Liver (tissue), 8 donors: ENCODE measurements at regions not wholly inside any gene's neighbourhood (a gene's known extent, or its start where the extent isn't known, plus 50 kb on each side); places are given as distances from the start of the nearest gene placed in this dataset.

Source experiments
- DNase-seq: peaks from one replicate; pipeline ENCODE4 v3.0.0-alpha.2; 2017; ENCODE audit warnings: low spot score
- H3K27ac ChIP-seq, 2 donors: one replicate each; pipeline ENCODE4 v1.7.0; 2013; ENCODE audit warnings: inconsistent platforms in 2 of 2, low read length in 2 of 2, control low read depth in 1 of 2, low read depth in 1 of 2, mild to moderate bottlenecking in 1 of 2
- H3K27me3 ChIP-seq, 4 donors: one replicate each; pipeline versions ENCODE4 v1.6.1 to v1.7.0; 2013; ENCODE audit warnings: low read length in 3 of 4, inconsistent platforms in 1 of 4, mild to moderate bottlenecking in 1 of 4, moderate library complexity in 1 of 4; ENCODE audit not compliant: control insufficient read depth in 4 of 4, insufficient read depth in 4 of 4
- H3K36me3 ChIP-seq, 4 donors: one replicate each; pipeline versions ENCODE4 v1.6.1 to v1.7.0; 2013; ENCODE audit warnings: low read length in 3 of 4, mild to moderate bottlenecking in 3 of 4, low read depth in 1 of 4, moderate library complexity in 1 of 4; ENCODE audit not compliant: control insufficient read depth in 4 of 4, insufficient read depth in 3 of 4
- H3K4me1 ChIP-seq, 4 donors: one replicate each; pipeline versions ENCODE4 v1.6.1 to v1.7.0; 2013; ENCODE audit warnings: low read length in 3 of 4, mild to moderate bottlenecking in 3 of 4, moderate library complexity in 1 of 4; ENCODE audit not compliant: control insufficient read depth in 4 of 4, insufficient read depth in 4 of 4
- H3K4me3 ChIP-seq, 3 donors: one replicate each; pipeline versions ENCODE4 v1.6.1 to v1.7.0; 2013; ENCODE audit warnings: low read length in 3 of 3, control low read depth in 1 of 3, low read depth in 1 of 3, mild to moderate bottlenecking in 1 of 3
- H3K9ac ChIP-seq, 2 donors: one replicate each; pipeline ENCODE4 v1.7.0; 2013; ENCODE audit warnings: low read length in 2 of 2, mild to moderate bottlenecking in 2 of 2, moderate library complexity in 2 of 2, control low read depth in 1 of 2, low read depth in 1 of 2
- H3K9me3 ChIP-seq, 4 donors: one replicate each; pipeline versions ENCODE4 v1.6.1 to v1.7.0; 2013; ENCODE audit warnings: low read length in 3 of 4; ENCODE audit not compliant: control insufficient read depth in 4 of 4
- FOXA2 ChIP-seq: IDR thresholded peaks from 2 replicates; pipeline ENCODE4 v1.6.1; 2016; ENCODE audit warnings: antibody characterized with exemption
- GABPA ChIP-seq, 2 donors: IDR thresholded peaks in 1 of 2; conservative IDR thresholded peaks in 1 of 2; 2 replicates each; pipeline ENCODE4 v1.6.1; 2016; ENCODE audit warnings: antibody characterized with exemption in 2 of 2, mild to moderate bottlenecking in 1 of 2, moderate library complexity in 1 of 2
- HNF4A ChIP-seq, 2 donors: conservative IDR thresholded peaks; 2 replicates each; pipeline ENCODE4 v1.6.1; 2016; ENCODE audit warnings: antibody characterized with exemption in 2 of 2, mild to moderate bottlenecking in 2 of 2
- HNF4G ChIP-seq: IDR thresholded peaks from 2 replicates; pipeline ENCODE4 v1.6.1; 2016; ENCODE audit warnings: antibody characterized with exemption
- JUND ChIP-seq, 2 donors: IDR thresholded peaks; 2 replicates each; pipeline ENCODE4 v1.6.1; 2016; ENCODE audit warnings: antibody characterized with exemption in 2 of 2
- NR2F2 ChIP-seq: IDR thresholded peaks from 2 replicates; pipeline ENCODE4 v1.6.1; 2016; ENCODE audit warnings: antibody characterized with exemption
- RAD21 ChIP-seq, 2 donors: IDR thresholded peaks; 2 replicates each; pipeline ENCODE4 v1.6.1; 2016; ENCODE audit warnings: antibody characterized with exemption in 2 of 2, mild to moderate bottlenecking in 2 of 2
- RXRA ChIP-seq, 2 donors: IDR thresholded peaks; 2 replicates each; pipeline ENCODE4 v1.6.1; 2017 to 2018; ENCODE audit warnings: antibody characterized with exemption in 2 of 2, mild to moderate bottlenecking in 1 of 2
- SP1 ChIP-seq: IDR thresholded peaks from 2 replicates; pipeline ENCODE4 v1.6.1; 2018; ENCODE audit warnings: antibody characterized with exemption, mild to moderate bottlenecking
- TAF1 ChIP-seq: conservative IDR thresholded peaks from 2 replicates; pipeline ENCODE4 v1.6.1; 2016; ENCODE audit warnings: antibody characterized with exemption, mild to moderate bottlenecking
- YY1 ChIP-seq: IDR thresholded peaks from 2 replicates; pipeline ENCODE4 v1.6.1; 2016; ENCODE audit warnings: antibody characterized with exemption, mild to moderate bottlenecking
- WGBS: extraction: QIAGEN DNeasy Blood & Tissue Kit; methylation state at CpG from one replicate; pipeline ENCODE4 v1.1.7; 2013; 5-methylcytosine and 5-hydroxymethylcytosine counted together
- TF ChIP-seq, protein P1 (sequence below): IDR thresholded peaks from 2 replicates; pipeline ENCODE4 v1.6.1; 2016; ENCODE audit warnings: antibody characterized with exemption
- TF ChIP-seq, protein P2 (sequence below): fragments of 150-350 bp; IDR thresholded peaks from 2 replicates; pipeline ENCODE4 v1.5.1; 2017; ENCODE audit warnings: improper control_type of control experiment, low read depth, low read length; ENCODE audit not compliant: missing input control
- TF ChIP-seq, protein P3 (sequence below): IDR thresholded peaks from 2 replicates; pipeline ENCODE4 v1.6.1; 2016; ENCODE audit warnings: antibody characterized with exemption, mild to moderate bottlenecking
- TF ChIP-seq, protein P4 (sequence below): IDR thresholded peaks from 2 replicates; pipeline ENCODE4 v1.6.1; 2016; ENCODE audit warnings: antibody characterized with exemption
- TF ChIP-seq, protein P5 (sequence below): IDR thresholded peaks from 2 replicates; pipeline ENCODE4 v1.6.1; 2016; ENCODE audit warnings: antibody characterized with exemption
- donor health status: healthy.
- donor health status: healthy.
- donor health status: healthy.
- donor health status: healthy.
- donor health status: healthy.

DNA sequence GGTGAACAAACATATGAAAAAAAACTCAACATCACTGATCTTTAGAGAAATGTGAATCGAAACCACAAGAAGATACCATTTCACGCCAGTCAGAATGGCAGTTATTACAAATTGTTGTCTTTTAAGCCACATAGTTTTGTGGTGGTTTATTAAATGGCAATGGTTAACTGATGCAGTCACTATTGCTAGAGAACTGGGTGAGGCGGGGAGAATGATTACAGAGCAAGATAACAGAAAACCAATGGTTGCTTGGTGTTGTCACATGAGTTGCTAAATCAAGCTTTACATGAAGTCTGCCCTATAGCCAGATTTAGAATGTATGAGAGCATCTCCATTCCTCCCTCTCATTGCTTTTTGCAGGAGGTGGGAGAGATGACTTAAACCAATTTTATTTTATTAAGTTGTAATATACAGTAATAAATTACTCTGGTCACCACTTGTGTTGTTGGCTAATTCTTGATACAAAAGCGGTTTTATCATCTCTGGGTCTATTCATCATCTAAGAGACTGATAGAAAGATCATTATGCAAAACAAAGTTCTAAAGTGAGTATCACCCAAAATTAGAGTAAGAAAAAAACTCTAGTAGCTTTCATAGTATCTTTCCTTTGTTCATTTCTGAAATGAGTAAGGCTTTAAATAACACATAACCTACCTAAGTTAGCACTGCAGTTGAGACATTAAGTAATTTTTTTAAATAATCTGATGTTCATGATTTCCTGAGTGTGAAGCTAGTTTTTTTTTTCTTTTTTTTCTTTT, 859.5 kb downstream of the STIM2 start:
- TF ChIP-seq, protein P1, sequence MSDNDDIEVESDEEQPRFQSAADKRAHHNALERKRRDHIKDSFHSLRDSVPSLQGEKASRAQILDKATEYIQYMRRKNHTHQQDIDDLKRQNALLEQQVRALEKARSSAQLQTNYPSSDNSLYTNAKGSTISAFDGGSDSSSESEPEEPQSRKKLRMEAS: no peak
- TF ChIP-seq NR2F2 (no peak), SP1 (no peak), FOXA2 (no peak), YY1 (no peak), GABPA (IDR thresholded peaks at IDR 0.05 in 1 of 2, conservative IDR thresholded peaks at IDR 0.05 in 1 of 2) (no peak)
- TF ChIP-seq, protein P2, sequence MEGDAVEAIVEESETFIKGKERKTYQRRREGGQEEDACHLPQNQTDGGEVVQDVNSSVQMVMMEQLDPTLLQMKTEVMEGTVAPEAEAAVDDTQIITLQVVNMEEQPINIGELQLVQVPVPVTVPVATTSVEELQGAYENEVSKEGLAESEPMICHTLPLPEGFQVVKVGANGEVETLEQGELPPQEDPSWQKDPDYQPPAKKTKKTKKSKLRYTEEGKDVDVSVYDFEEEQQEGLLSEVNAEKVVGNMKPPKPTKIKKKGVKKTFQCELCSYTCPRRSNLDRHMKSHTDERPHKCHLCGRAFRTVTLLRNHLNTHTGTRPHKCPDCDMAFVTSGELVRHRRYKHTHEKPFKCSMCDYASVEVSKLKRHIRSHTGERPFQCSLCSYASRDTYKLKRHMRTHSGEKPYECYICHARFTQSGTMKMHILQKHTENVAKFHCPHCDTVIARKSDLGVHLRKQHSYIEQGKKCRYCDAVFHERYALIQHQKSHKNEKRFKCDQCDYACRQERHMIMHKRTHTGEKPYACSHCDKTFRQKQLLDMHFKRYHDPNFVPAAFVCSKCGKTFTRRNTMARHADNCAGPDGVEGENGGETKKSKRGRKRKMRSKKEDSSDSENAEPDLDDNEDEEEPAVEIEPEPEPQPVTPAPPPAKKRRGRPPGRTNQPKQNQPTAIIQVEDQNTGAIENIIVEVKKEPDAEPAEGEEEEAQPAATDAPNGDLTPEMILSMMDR: no peak
- TF ChIP-seq, protein P3, sequence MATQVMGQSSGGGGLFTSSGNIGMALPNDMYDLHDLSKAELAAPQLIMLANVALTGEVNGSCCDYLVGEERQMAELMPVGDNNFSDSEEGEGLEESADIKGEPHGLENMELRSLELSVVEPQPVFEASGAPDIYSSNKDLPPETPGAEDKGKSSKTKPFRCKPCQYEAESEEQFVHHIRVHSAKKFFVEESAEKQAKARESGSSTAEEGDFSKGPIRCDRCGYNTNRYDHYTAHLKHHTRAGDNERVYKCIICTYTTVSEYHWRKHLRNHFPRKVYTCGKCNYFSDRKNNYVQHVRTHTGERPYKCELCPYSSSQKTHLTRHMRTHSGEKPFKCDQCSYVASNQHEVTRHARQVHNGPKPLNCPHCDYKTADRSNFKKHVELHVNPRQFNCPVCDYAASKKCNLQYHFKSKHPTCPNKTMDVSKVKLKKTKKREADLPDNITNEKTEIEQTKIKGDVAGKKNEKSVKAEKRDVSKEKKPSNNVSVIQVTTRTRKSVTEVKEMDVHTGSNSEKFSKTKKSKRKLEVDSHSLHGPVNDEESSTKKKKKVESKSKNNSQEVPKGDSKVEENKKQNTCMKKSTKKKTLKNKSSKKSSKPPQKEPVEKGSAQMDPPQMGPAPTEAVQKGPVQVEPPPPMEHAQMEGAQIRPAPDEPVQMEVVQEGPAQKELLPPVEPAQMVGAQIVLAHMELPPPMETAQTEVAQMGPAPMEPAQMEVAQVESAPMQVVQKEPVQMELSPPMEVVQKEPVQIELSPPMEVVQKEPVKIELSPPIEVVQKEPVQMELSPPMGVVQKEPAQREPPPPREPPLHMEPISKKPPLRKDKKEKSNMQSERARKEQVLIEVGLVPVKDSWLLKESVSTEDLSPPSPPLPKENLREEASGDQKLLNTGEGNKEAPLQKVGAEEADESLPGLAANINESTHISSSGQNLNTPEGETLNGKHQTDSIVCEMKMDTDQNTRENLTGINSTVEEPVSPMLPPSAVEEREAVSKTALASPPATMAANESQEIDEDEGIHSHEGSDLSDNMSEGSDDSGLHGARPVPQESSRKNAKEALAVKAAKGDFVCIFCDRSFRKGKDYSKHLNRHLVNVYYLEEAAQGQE: no peak
- 84% methylated on average over 4 of the region's 4 CpGs for WGBS

DNA sequence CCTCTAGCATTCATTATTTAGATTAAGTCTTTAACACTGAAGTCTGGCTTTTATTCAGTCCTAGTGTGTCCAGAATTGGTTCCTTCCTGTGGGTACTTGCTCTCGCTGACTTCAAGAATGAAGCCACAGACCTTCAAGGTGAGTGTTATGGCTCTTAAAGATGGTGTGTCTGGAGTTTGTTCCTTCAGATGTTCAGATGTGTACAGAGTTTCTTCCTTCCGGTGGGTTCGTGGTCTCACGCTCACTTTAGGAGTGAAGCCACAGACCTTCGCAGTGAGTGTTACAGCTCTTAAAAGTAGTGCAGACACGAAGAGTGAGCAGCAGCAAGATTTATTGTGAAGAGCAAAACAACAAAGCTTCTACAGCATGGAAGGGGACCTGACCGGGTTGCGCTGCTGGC, 860.6 kb downstream of the STIM2 start:
- Histone ChIP-seq H3K4me1 (peaks cover 0 to 2% (median 0%) of the 10 kb centered on the region in 4 donors), H3K27me3 (no peaks in the 10 kb centered on the region), H3K4me3 (no peak overlapping the region), H3K36me3 (no peaks in the 10 kb centered on the region), H3K27ac (no peak overlapping the region), H3K9me3 (no peaks in the 10 kb centered on the region), H3K9ac (no peak overlapping the region)
- WGBS: 89% methylated on average over 8 of the region's 8 CpGs
- DNase-seq: no peak
- no peak for TF ChIP-seq SP1
- no peak for TF ChIP-seq GABPA (IDR thresholded peaks at IDR 0.05 in 1 of 2, conservative IDR thresholded peaks at IDR 0.05 in 1 of 2)
- TF ChIP-seq HNF4G: no peak
- TF ChIP-seq HNF4A (conservative IDR thresholded peaks at IDR 0.05): no peak
- TF ChIP-seq JUND (IDR thresholded peaks at IDR 0.05): no peak
- no peak for TF ChIP-seq FOXA2
- TF ChIP-seq, protein P3: no peak
- TF ChIP-seq, protein P4, sequence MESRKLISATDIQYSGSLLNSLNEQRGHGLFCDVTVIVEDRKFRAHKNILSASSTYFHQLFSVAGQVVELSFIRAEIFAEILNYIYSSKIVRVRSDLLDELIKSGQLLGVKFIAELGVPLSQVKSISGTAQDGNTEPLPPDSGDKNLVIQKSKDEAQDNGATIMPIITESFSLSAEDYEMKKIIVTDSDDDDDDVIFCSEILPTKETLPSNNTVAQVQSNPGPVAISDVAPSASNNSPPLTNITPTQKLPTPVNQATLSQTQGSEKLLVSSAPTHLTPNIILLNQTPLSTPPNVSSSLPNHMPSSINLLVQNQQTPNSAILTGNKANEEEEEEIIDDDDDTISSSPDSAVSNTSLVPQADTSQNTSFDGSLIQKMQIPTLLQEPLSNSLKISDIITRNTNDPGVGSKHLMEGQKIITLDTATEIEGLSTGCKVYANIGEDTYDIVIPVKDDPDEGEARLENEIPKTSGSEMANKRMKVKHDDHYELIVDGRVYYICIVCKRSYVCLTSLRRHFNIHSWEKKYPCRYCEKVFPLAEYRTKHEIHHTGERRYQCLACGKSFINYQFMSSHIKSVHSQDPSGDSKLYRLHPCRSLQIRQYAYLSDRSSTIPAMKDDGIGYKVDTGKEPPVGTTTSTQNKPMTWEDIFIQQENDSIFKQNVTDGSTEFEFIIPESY: no peak
- TF ChIP-seq RAD21 (IDR thresholded peaks at IDR 0.05): no peak
- TF ChIP-seq, protein P5, sequence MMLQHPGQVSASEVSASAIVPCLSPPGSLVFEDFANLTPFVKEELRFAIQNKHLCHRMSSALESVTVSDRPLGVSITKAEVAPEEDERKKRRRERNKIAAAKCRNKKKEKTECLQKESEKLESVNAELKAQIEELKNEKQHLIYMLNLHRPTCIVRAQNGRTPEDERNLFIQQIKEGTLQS: no peak
- TF ChIP-seq, protein P2: no peak
- no peak for TF ChIP-seq NR2F2
- TF ChIP-seq YY1: no peak
- TF ChIP-seq RXRA (IDR thresholded peaks at IDR 0.05): no peak
- TF ChIP-seq, protein P1: no peak
- TF ChIP-seq TAF1: no peak

More for the DNA sequence above, 859.5 kb downstream of the STIM2 start:
- Histone ChIP-seq H3K4me1 (peaks cover 0 to 2% (median 0%) of the 10 kb centered on the region in 4 donors), H3K9me3 (no peaks in the 10 kb centered on the region), H3K36me3 (no peaks in the 10 kb centered on the region), H3K4me3 (no peak overlapping the region), H3K27me3 (no peaks in the 10 kb centered on the region), H3K27ac (no peak overlapping the region), H3K9ac (no peak overlapping the region)
- DNase-seq: no peak
